SU-DHL-6 (cell line): ENCODE measurements at regions not wholly inside any gene's neighbourhood (a gene's known extent, or its start where the extent isn't known, plus 50 kb on each side); places are given as distances from the start of the nearest gene placed in this dataset.

Experiments
- CTCF ChIP-seq: fragments of 200-600 bp; sonication (generic); IDR thresholded peaks from one replicate; pipeline ENCODE4 v1.5.1; 2017; ENCODE audit warnings: antibody characterized with exemption, mild to moderate bottlenecking, low read length, moderate library complexity; ENCODE audit not compliant: insufficient read depth, poor library complexity, severe bottlenecking
- EZH2phosphoT487 ChIP-seq: fragments of 200-600 bp; sonication (generic), shearing (Covaris generic); conservative IDR thresholded peaks from 2 replicates; pipeline ENCODE4 v1.6.1; 2018; ENCODE audit warnings: mild to moderate bottlenecking, antibody characterized with exemption, low read length, moderate library complexity, mixed read lengths

DNA sequence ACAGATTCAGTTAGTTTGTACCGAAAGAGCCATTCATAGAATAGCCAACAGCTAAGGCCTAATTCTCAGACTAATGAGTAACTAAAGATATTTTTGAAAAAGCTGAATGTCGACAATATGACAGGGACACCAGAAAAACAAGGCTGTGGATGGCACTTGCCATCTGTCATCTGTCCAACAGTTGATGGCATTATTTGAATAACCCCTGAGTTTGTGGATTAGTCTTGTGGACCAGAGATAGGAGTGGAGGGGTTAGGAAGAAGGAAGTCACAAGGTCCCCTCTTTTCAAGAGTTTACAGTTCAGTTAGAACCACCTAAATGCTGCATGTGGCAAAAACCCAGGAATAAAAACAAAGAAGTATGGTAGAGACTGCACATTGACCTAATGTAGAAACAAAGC lies 356.5 kb upstream of the DUSP10 start:
- TF ChIP-seq CTCF (no peak), EZH2phosphoT487 (no peak)
